Natural killer cell (primary cell): ENCODE measurements at regions not wholly inside any gene's neighbourhood (a gene's known extent, or its start where the extent isn't known, plus 50 kb on each side); places are given as distances from the start of the nearest gene placed in this dataset.

Experiments used
- ATAC-seq, 3 donors: fragments of 150-1000 bp in 2 of 3; fragments of 200-7000 bp in 1 of 3; cut with Tn5 transposase; 1 replicate in 1 of 3; 2 replicates in 2 of 3; pipeline ENCODE4 v1.10.0; 2021; ENCODE audit warnings: mild to moderate bottlenecking in 2 of 3, moderate library complexity in 2 of 3
- DNase-seq, 2 donors: peaks; one replicate each; pipeline versions ENCODE4 v3.0.0 to v3.0.0-alpha.2; 2013 to 2021; ENCODE audit warnings: mixed read lengths in 1 of 2
- H3K27ac ChIP-seq: one replicate; pipeline ENCODE4 v1.5.1; 2013; ENCODE audit warnings: mild to moderate bottlenecking, low read length
- H3K27me3 ChIP-seq: one replicate; pipeline ENCODE4 v1.6.1; 2013; ENCODE audit warnings: low read length; ENCODE audit not compliant: control insufficient read depth, insufficient read depth
- H3K36me3 ChIP-seq: one replicate; pipeline ENCODE4 v1.6.1; 2013; ENCODE audit warnings: low read length; ENCODE audit not compliant: control insufficient read depth, insufficient read depth
- H3K4me1 ChIP-seq: one replicate; pipeline ENCODE4 v1.6.1; 2013; ENCODE audit warnings: low read length; ENCODE audit not compliant: control insufficient read depth, insufficient read depth
- H3K4me3 ChIP-seq: one replicate; pipeline ENCODE4 v1.5.1; 2013; ENCODE audit warnings: low read length
- H3K9me3 ChIP-seq: one replicate; pipeline ENCODE4 v1.6.1; 2013; ENCODE audit warnings: low read length; ENCODE audit not compliant: control insufficient read depth, insufficient read depth
- H3K27ac Mint-ChIP-seq, 2 donors: one replicate each; pipeline ENCODE4 v1.8.0; 2022; ENCODE audit warnings: mild to moderate bottlenecking in 2 of 2, mixed read lengths in 2 of 2, moderate library complexity in 1 of 2
- H3K27me3 Mint-ChIP-seq, 2 donors: one replicate each; pipeline ENCODE4 v1.8.0; 2022; ENCODE audit warnings: low read depth in 2 of 2, mixed read lengths in 2 of 2
- H3K36me3 Mint-ChIP-seq: one replicate; pipeline ENCODE4 v1.8.0; 2022; ENCODE audit warnings: mixed read lengths
- H3K4me1 Mint-ChIP-seq, 2 donors: one replicate each; pipeline ENCODE4 v1.8.0; 2022; ENCODE audit warnings: mixed read lengths in 2 of 2
- H3K4me3 Mint-ChIP-seq: one replicate; pipeline ENCODE4 v1.8.0; 2022; ENCODE audit warnings: mild to moderate bottlenecking, moderate library complexity, mixed read lengths
- H3K9me3 Mint-ChIP-seq, 2 donors: one replicate each; pipeline ENCODE4 v1.8.0; 2022; ENCODE audit warnings: mixed read lengths in 2 of 2
- WGBS: methylation state at CpG from one replicate; pipeline ENCODE4 v1.1.7; 2013; ENCODE audit warnings: missing lambda C conversion rate; ENCODE audit not compliant: insufficient coverage; 5-methylcytosine and 5-hydroxymethylcytosine counted together
- intact Hi-C: fragments of 100-400 bp; cut with micrococcal nuclease; formaldehyde crosslinking; loops from one replicate; pipeline ENCODE4 v1.14.2; 2022
- TF ChIP-seq, protein P1 (sequence below): fragments of 200-600 bp; IDR thresholded peaks from one replicate; pipeline ENCODE4 v1.8.0; 2022; ENCODE audit warnings: antibody characterized with exemption

DNA sequence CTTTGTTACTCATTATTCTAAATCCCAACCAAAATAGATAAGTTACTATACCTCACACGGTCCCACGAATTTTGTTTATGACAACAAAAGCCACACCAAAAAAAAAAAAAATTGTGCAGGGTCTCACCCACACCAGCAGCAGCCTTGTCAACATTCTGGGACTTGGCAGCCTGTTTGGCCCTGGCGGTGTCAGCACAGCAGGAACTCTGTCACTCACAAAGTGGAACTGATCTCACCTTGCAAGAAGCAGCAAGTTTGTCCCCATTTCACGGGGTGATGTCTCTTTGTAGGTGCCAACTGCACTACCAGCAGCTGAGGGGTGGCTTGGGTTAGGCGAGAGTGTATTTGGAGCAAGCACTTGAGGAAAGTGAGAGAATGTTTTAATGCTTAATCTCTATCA is 75.0 kb upstream of the CHRM3 start:
- ATAC-seq: no peak

DNA sequence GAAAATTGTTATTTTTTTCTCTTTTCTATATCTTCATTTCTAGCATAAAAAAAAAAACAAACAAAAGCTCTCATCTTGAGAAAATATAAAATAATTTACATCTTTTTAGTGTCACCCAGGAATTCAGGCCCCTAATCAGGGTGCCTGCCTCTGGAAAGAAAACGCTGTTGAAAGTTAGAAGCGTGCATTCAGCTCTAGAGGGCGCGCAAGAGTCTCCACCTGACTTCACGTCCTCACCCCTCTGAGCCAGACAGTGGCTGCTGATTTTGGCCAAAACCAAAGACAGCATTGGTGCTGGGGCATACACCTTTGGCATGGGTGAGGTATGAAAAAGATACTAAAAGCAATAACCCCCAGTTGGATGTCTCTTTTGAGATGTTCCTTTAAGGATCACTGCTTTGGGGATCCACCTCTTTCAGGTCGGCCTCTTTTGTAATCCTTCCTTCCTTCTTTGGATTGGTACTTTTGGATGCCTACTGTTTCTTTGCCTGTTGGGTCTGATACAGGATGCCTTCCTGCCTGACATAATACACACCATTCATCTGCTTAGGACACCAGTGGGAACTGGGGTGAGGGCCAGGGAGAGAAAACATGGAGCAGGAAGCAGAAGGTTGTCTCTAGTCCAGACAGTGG is 77.6 kb upstream of the CHRM3 start:
- intact Hi-C loops: loop anchor here (2.0 kb wide), 1 partner anchor 590 kb away; no protein-coding TSS in a partner anchor
- H3K36me3 Mint-ChIP-seq: no peaks in the 10 kb centered on the region
- DNase-seq (peak in 1 of 2 donors; percentile 32), ATAC-seq (peak in 1 of 3 donors; percentile 53)
- H3K27ac Mint-ChIP-seq: no peak overlapping the region
- no peak overlapping the region for H3K4me3 Mint-ChIP-seq
- 32% methylated on average over 6 of the region's 6 CpGs for WGBS
- no peaks in the 10 kb centered on the region for H3K4me1 Mint-ChIP-seq
- TF ChIP-seq, protein P1, sequence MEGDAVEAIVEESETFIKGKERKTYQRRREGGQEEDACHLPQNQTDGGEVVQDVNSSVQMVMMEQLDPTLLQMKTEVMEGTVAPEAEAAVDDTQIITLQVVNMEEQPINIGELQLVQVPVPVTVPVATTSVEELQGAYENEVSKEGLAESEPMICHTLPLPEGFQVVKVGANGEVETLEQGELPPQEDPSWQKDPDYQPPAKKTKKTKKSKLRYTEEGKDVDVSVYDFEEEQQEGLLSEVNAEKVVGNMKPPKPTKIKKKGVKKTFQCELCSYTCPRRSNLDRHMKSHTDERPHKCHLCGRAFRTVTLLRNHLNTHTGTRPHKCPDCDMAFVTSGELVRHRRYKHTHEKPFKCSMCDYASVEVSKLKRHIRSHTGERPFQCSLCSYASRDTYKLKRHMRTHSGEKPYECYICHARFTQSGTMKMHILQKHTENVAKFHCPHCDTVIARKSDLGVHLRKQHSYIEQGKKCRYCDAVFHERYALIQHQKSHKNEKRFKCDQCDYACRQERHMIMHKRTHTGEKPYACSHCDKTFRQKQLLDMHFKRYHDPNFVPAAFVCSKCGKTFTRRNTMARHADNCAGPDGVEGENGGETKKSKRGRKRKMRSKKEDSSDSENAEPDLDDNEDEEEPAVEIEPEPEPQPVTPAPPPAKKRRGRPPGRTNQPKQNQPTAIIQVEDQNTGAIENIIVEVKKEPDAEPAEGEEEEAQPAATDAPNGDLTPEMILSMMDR: peak; percentile 24
- no peaks in the 10 kb centered on the region for H3K4me1 ChIP-seq
- H3K36me3 ChIP-seq: no peaks in the 10 kb centered on the region
- H3K27me3 ChIP-seq: no peaks in the 10 kb centered on the region
- H3K4me3 ChIP-seq: no peak overlapping the region
- H3K27me3 Mint-ChIP-seq: no peaks in the 10 kb centered on the region
- no peak overlapping the region for H3K27ac ChIP-seq
- H3K9me3 ChIP-seq: no peaks in the 10 kb centered on the region
- peaks cover 0 to 2% of the 10 kb centered on the region in 2 donors for H3K9me3 Mint-ChIP-seq

More for the DNA sequence above, 75.0 kb upstream of the CHRM3 start:
- H3K36me3 ChIP-seq: no peaks in the 10 kb centered on the region
- H3K9me3 Mint-ChIP-seq: no peaks in the 10 kb centered on the region
- intact Hi-C loops: no loop called here
- no peak for DNase-seq
- 75% methylated on average over 4 of the region's 5 CpGs for WGBS
- H3K27me3 ChIP-seq: no peaks in the 10 kb centered on the region
- TF ChIP-seq, protein P1: no peak
- no peaks in the 10 kb centered on the region for H3K9me3 ChIP-seq
- no peaks in the 10 kb centered on the region for H3K4me1 Mint-ChIP-seq
- no peak overlapping the region for H3K27ac Mint-ChIP-seq
- no peak overlapping the region for H3K4me3 ChIP-seq
- H3K36me3 Mint-ChIP-seq: no peaks in the 10 kb centered on the region
- H3K4me1 ChIP-seq: no peaks in the 10 kb centered on the region
- H3K27ac ChIP-seq: no peak overlapping the region
- H3K4me3 Mint-ChIP-seq: no peak overlapping the region
- no peaks in the 10 kb centered on the region for H3K27me3 Mint-ChIP-seq

DNA sequence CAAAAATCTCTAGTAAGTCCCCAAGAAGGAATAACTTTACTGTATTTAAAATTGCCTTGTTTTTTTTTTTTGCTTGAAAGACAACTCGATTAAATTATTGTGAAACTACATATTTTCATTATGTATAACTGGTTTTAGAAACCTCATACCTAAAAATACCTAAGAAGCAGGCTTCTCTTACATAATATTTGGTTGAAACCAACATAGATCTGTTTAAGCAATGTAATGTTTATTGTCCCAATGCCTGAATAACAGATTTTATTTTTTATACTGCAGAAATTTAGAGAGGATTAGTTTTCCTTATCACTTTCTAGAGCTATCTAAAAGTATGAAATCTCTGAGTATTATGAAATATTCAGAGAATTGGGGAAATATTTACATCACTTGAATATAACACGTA is 78.5 kb upstream of the CHRM3 start:
- Histone ChIP-seq H3K36me3 (no peaks in the 10 kb centered on the region), H3K27ac (no peak overlapping the region), H3K4me3 (no peak overlapping the region), H3K9me3 (no peaks in the 10 kb centered on the region), H3K4me1 (no peaks in the 10 kb centered on the region), H3K27me3 (no peaks in the 10 kb centered on the region)
- TF ChIP-seq, protein P1: no peak
- Mint-ChIP-seq H3K27me3 (no peaks in the 10 kb centered on the region), H3K4me1 (no peaks in the 10 kb centered on the region), H3K27ac (no peak overlapping the region), H3K36me3 (no peaks in the 10 kb centered on the region), H3K9me3 (peaks cover 0 to 2% of the 10 kb centered on the region in 2 donors), H3K4me3 (no peak overlapping the region)
- intact Hi-C loops: loop anchor here (2.0 kb wide), 1 partner anchor 591 kb away; no protein-coding TSS in a partner anchor
- WGBS: 100% methylated on average over 1 of the region's 2 CpGs
- no peak for DNase-seq
- ATAC-seq: no peak

DNA sequence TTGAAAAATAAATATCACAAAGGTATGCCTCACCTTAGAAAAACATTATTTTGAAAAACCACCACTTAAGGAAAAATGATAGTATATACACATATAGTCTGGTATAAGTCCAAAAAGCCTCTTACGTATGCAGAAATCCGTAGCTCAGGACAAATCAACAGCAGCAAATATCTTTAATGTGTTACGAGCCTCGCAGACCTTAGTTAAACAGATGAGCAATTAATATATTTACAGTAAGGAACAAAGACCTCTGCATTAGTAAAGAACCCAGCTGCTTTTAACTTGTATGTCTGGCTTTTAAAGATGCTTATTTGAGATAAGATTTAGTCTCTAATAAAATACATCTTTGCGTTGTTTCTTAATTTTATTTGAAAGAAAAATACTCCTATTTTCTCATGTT is 79.9 kb upstream of the CHRM3 start:
- Mint-ChIP-seq H3K36me3 (no peaks in the 10 kb centered on the region), H3K27ac (no peak overlapping the region), H3K4me1 (no peaks in the 10 kb centered on the region), H3K4me3 (no peak overlapping the region), H3K9me3 (peaks cover 0 to 2% of the 10 kb centered on the region in 2 donors), H3K27me3 (no peaks in the 10 kb centered on the region)
- H3K27me3 ChIP-seq: no peaks in the 10 kb centered on the region
- no peaks in the 10 kb centered on the region for H3K9me3 ChIP-seq
- H3K4me1 ChIP-seq: no peaks in the 10 kb centered on the region
- intact Hi-C loops: no loop called here
- TF ChIP-seq, protein P1: no peak
- no peak overlapping the region for H3K4me3 ChIP-seq
- no peaks in the 10 kb centered on the region for H3K36me3 ChIP-seq
- DNase-seq (no peak), ATAC-seq (no peak)
- WGBS: no CpG with 5 or more reads among the region's 5 CpGs
- H3K27ac ChIP-seq: no peak overlapping the region
